ENCODE measurements at regions not wholly inside any gene's neighbourhood (a gene's known extent, or its start where the extent isn't known, plus 50 kb on each side); places are given as distances from the start of the nearest gene placed in this dataset.
"Not testable (repeated sequence)": the region's sequence is repeated elsewhere in the genome, so short reads cannot be mapped to it uniquely, and the experiment has no call there.

DNA sequence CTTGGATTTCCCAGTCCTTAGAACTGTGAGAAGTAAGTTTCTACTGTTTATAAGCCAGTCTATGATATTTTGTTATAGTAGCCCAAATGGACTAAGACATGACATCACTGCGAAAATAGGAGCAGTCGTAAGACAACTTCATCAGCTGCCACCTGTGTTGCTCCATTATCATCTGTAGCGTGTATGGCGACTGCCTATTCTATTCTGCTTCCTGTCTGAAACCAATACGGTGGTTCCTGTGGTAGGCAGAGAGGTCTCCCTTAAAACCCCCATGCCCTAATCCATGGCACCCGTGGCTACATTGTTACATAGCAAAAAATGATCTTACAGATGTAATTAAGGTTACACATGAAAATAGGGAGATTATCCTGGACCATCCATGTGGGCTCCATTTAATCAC lies 105.4 kb upstream of the FAT1 start:
- Histone ChIP-seq H3K4me2 (no peak overlapping the region), H3K4me3 (no peak overlapping the region), H3K9ac (no peak overlapping the region), H3K27ac (no peak overlapping the region), H4K20me1 (ENCODE audit: low read depth) (no peaks in the 10 kb centered on the region), H3F3A (ENCODE audit: low read depth) (no peaks in the 10 kb centered on the region), H3K36me3 (no peaks in the 10 kb centered on the region), H3K27me3 (no peaks in the 10 kb centered on the region), H3K4me1 (no peaks in the 10 kb centered on the region), H3K9me3 (ENCODE audit: low read depth) (no peaks in the 10 kb centered on the region), H2AFZ (replicated peaks) (no peak overlapping the region), H3K79me2 (ENCODE audit: low read depth) (no peaks in the 10 kb centered on the region)
- DNase-seq (ENCODE audit: low spot score): no peak
- no peak overlapping the region for H3K27ac Mint-ChIP-seq
- TF ChIP-seq, protein P1, sequence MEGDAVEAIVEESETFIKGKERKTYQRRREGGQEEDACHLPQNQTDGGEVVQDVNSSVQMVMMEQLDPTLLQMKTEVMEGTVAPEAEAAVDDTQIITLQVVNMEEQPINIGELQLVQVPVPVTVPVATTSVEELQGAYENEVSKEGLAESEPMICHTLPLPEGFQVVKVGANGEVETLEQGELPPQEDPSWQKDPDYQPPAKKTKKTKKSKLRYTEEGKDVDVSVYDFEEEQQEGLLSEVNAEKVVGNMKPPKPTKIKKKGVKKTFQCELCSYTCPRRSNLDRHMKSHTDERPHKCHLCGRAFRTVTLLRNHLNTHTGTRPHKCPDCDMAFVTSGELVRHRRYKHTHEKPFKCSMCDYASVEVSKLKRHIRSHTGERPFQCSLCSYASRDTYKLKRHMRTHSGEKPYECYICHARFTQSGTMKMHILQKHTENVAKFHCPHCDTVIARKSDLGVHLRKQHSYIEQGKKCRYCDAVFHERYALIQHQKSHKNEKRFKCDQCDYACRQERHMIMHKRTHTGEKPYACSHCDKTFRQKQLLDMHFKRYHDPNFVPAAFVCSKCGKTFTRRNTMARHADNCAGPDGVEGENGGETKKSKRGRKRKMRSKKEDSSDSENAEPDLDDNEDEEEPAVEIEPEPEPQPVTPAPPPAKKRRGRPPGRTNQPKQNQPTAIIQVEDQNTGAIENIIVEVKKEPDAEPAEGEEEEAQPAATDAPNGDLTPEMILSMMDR (IDR thresholded peaks at IDR 0.05): no peak
- no peaks in the 10 kb centered on the region for H3K36me3 Mint-ChIP-seq
- no peaks in the 10 kb centered on the region for H3K9me3 Mint-ChIP-seq
- H3K4me3 Mint-ChIP-seq: no peak overlapping the region
- H3K4me1 Mint-ChIP-seq: peaks cover 3% of the 10 kb centered on the region
- no peaks in the 10 kb centered on the region for H3K27me3 Mint-ChIP-seq (ENCODE audit: insufficient read depth, low read depth)

DNA sequence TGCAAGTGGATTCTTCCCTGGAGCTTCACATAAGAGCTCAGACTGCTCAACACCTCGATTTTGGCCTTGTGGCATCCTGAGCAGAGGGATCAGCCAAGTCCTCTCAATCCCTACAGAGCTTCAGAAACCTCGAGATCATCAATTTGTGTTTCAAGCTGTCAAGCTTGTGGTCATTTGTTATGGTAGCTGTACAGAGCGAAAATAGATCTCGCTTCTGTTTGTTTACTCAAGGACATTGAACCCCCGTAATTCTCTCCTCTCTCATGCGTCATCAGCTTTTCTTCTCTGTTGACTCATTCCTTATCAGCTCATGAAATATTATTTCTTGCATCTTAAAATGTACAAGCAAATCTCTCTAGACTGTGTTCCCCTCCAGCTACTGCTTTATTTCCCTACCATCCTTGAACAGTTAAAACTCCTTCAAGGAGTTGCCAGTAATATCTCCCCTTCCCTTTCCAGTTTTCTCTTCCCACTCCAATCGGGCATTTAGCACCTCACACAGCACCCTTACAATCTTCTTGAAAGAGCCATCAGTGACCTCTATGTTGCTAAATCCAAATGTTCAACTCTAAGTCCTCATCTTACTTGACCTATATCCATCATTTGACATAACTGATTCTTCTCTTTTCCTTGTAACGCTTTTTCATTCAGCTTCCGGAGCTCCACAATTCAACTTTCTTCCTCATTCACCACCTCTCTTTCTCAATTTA lies 106.2 kb upstream of the FAT1 start:
- no peak overlapping the region for H3K27ac Mint-ChIP-seq
- H3K9me3 Mint-ChIP-seq: no peaks in the 10 kb centered on the region
- no peak for DNase-seq (ENCODE audit: low spot score)
- no peak overlapping the region for H3K27ac ChIP-seq
- no peaks in the 10 kb centered on the region for H3K79me2 ChIP-seq (ENCODE audit: low read depth)
- H3K36me3 Mint-ChIP-seq: no peaks in the 10 kb centered on the region
- TF ChIP-seq EZH2 (IDR thresholded peaks at IDR 0.05): no peak
- H3K4me1 Mint-ChIP-seq: peaks cover 3% of the 10 kb centered on the region
- no peak overlapping the region for H3K4me2 ChIP-seq
- no peak overlapping the region for H3K9ac ChIP-seq
- H2AFZ ChIP-seq (replicated peaks): no peak overlapping the region
- H3K4me3 Mint-ChIP-seq: no peak overlapping the region
- H3K4me1 ChIP-seq: no peaks in the 10 kb centered on the region
- no peaks in the 10 kb centered on the region for H4K20me1 ChIP-seq (ENCODE audit: low read depth)
- no peaks in the 10 kb centered on the region for H3K36me3 ChIP-seq
- H3K27me3 Mint-ChIP-seq (ENCODE audit: insufficient read depth, low read depth): no peaks in the 10 kb centered on the region
- no peaks in the 10 kb centered on the region for H3K9me3 ChIP-seq (ENCODE audit: low read depth)
- no peaks in the 10 kb centered on the region for H3F3A ChIP-seq (ENCODE audit: low read depth)
- no peaks in the 10 kb centered on the region for H3K27me3 ChIP-seq
- H3K4me3 ChIP-seq: no peak overlapping the region

DNA sequence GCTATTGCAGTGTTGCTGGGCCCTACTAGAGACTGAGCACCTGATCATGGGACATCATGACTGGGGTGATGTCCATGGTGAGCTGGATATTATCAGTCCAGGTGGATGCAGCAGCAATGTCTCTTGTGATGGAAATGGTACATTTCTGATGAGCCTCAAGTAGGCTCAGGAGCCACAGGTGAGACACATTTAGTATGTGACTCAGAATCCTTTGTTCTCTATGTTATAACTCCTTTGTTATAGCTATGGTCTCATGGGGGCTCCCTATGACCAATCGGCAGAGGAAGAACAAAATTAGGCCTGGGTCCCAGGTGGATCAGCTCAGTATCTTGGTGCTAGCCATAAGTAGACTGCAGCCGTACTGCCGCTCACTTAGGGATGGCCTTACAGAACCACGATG lies 107.9 kb upstream of the FAT1 start:
- Histone ChIP-seq H4K20me1 (ENCODE audit: low read depth) (no peaks in the 10 kb centered on the region), H3K4me2 (no peak overlapping the region), H3K4me3 (no peak overlapping the region), H3K79me2 (ENCODE audit: low read depth) (no peaks in the 10 kb centered on the region), H2AFZ (replicated peaks) (no peak overlapping the region), H3K36me3 (no peaks in the 10 kb centered on the region), H3K9me3 (ENCODE audit: low read depth) (no peaks in the 10 kb centered on the region), H3K9ac (no peak overlapping the region), H3F3A (ENCODE audit: low read depth) (no peaks in the 10 kb centered on the region), H3K4me1 (no peaks in the 10 kb centered on the region), H3K27ac (no peak overlapping the region), H3K27me3 (no peaks in the 10 kb centered on the region)
- H3K36me3 Mint-ChIP-seq: no peaks in the 10 kb centered on the region
- H3K4me3 Mint-ChIP-seq: no peak overlapping the region
- no peaks in the 10 kb centered on the region for H3K27me3 Mint-ChIP-seq (ENCODE audit: insufficient read depth, low read depth)
- H3K9me3 Mint-ChIP-seq: no peaks in the 10 kb centered on the region
- TF ChIP-seq EZH2phosphoT487 (IDR thresholded peaks at IDR 0.05) (no peak), EZH2 (IDR thresholded peaks at IDR 0.05) (no peak)
- TF ChIP-seq, protein P1 (IDR thresholded peaks at IDR 0.05): no peak
- no peak overlapping the region for H3K27ac Mint-ChIP-seq
- no peak for DNase-seq (ENCODE audit: low spot score)
- H3K4me1 Mint-ChIP-seq: peaks cover 3% of the 10 kb centered on the region

DNA sequence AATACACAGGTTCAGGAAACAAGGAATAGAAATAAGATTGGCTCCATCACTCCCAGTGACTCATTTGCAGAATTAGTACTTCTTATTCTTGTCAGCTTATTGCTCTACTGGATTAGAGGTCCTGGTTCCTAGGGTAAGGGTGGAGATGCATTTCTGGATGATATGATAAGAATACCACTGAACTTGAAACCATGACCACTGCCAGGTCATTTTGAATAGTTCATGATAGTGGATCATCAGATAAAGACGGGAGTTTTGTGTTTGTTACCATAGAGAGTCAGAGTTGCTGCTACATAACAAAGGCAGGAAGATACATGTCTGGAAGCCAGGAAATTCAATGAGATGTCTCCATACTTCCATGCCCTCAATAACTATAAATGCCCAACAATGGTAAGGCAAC lies 109.2 kb upstream of the FAT1 start:
- TF ChIP-seq, protein P1 (IDR thresholded peaks at IDR 0.05): no peak
- no peak for TF ChIP-seq EZH2phosphoT487 (IDR thresholded peaks at IDR 0.05)
- no peak for TF ChIP-seq EZH2 (IDR thresholded peaks at IDR 0.05)
- H3K79me2 ChIP-seq (ENCODE audit: low read depth): no peaks in the 10 kb centered on the region
- no peaks in the 10 kb centered on the region for H3K36me3 ChIP-seq
- no peak overlapping the region for H2AFZ ChIP-seq (replicated peaks)
- H4K20me1 ChIP-seq (ENCODE audit: low read depth): no peaks in the 10 kb centered on the region
- no peaks in the 10 kb centered on the region for H3K9me3 Mint-ChIP-seq
- H3K27ac Mint-ChIP-seq: no peak overlapping the region
- H3K27ac ChIP-seq: no peak overlapping the region
- H3K27me3 Mint-ChIP-seq (ENCODE audit: insufficient read depth, low read depth): no peaks in the 10 kb centered on the region
- H3K9me3 ChIP-seq (ENCODE audit: low read depth): no peaks in the 10 kb centered on the region
- H3K4me1 Mint-ChIP-seq: no peaks in the 10 kb centered on the region
- no peak for DNase-seq (ENCODE audit: low spot score)
- no peaks in the 10 kb centered on the region for H3K27me3 ChIP-seq
- no peak overlapping the region for H3K4me3 Mint-ChIP-seq
- no peaks in the 10 kb centered on the region for H3F3A ChIP-seq (ENCODE audit: low read depth)
- no peak overlapping the region for H3K9ac ChIP-seq
- no peaks in the 10 kb centered on the region for H3K4me1 ChIP-seq
- no peak overlapping the region for H3K4me2 ChIP-seq
- H3K36me3 Mint-ChIP-seq: no peaks in the 10 kb centered on the region
- no peak overlapping the region for H3K4me3 ChIP-seq

DNA sequence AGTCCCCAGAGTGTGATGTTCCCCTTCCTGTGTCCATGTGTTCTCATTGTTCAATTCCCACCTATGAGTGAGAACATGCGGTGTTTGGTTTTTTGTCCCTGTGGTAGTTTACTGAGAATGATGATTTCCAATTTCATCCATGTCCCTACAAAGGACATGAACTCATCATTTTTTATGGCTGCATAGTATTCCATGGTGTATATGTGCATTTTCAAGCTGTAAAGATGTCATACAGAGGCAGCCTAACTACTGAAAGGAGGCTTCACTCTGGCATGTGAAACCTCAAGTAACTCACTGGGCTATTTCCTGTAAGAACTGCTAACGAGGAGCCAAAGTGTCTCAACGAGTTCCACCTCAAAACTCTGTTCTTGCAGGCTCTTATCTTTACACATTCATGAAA lies 113.8 kb upstream of the FAT1 start:
- H3K27me3 ChIP-seq; H3K9ac ChIP-seq; H3K9me3 ChIP-seq (ENCODE audit: low read depth); H3K27ac Mint-ChIP-seq; H3K36me3 ChIP-seq; H3K27me3 Mint-ChIP-seq (ENCODE audit: insufficient read depth, low read depth); H3F3A ChIP-seq (ENCODE audit: low read depth); H3K4me3 ChIP-seq; H2AFZ ChIP-seq (replicated peaks); H3K27ac ChIP-seq; H3K4me2 ChIP-seq; H4K20me1 ChIP-seq (ENCODE audit: low read depth); H3K4me1 Mint-ChIP-seq; DNase-seq (ENCODE audit: low spot score); H3K9me3 Mint-ChIP-seq; H3K79me2 ChIP-seq (ENCODE audit: low read depth); H3K4me1 ChIP-seq; H3K4me3 Mint-ChIP-seq; H3K36me3 Mint-ChIP-seq: not testable (repeated sequence)

All from neural progenitor cell (in vitro differentiated cells).